Activated naive CD8-positive, alpha-beta T cell (primary cell): ENCODE measurements at regions not wholly inside any gene's neighbourhood (a gene's known extent, or its start where the extent isn't known, plus 50 kb on each side); places are given as distances from the start of the nearest gene placed in this dataset.

Source experiments
- H3K27ac Mint-ChIP-seq: one replicate; pipeline ENCODE4 v1.8.0; 2021; ENCODE audit warnings: mixed read lengths
- H3K27me3 Mint-ChIP-seq: one replicate; pipeline ENCODE4 v1.8.0; 2021; ENCODE audit warnings: mixed read lengths
- H3K36me3 Mint-ChIP-seq: one replicate; pipeline ENCODE4 v1.8.0; 2021; ENCODE audit warnings: mixed read lengths
- H3K4me1 Mint-ChIP-seq: one replicate; pipeline ENCODE4 v1.8.0; 2021; ENCODE audit warnings: low read depth, mixed read lengths
- H3K4me3 Mint-ChIP-seq: one replicate; pipeline ENCODE4 v1.8.0; 2021; ENCODE audit warnings: mild to moderate bottlenecking, mixed read lengths
- H3K9me3 Mint-ChIP-seq: one replicate; pipeline ENCODE4 v1.8.0; 2021; ENCODE audit warnings: low read depth, mixed read lengths

DNA sequence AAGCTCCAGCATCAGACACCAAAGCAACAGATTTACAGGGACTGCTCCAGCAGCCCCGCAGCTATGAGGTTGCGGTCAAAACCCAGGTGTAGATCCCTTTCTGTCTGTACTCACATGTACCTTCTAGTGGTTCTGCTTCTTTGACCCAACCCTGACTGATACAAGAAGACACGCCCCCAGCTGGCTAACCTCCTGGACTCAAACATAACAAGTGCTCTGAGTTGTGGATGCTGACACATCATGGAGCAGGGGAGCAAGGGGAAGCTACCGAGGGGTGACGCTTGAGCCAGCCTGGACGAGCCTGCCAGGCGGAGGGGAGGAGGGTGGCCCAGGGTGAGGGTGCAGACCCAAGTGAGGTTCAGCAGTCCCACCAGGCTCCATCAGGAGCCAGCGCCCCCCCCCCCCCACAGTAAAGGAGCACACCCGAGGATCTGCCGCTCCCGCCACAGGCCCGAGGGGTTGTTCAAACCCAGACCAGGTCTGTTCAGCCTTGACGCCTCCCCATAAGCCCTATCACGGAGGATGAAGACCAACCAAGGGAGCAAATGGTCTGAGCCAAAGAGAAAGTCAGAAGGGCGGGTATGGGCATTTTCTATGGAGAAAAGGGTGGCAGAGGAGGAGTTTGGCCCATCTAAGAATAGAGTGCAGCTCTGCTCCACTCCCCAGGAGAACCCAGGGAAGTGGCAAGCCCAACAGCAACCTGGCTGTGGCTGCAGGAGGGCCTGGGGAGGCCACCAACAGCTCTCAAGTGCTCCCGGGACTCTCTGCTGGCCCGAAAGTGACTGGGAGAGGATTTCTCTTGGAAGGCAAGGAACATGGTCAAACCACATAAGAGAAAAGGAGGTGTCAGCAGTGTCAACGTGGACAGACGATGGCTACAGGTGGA lies 229.4 kb downstream of the BCL11B start:
- Mint-ChIP-seq H3K4me1 (peaks cover 12% of the 10 kb centered on the region), H3K27me3 (no peaks in the 10 kb centered on the region), H3K27ac (no peak overlapping the region), H3K36me3 (peaks cover 2% of the 10 kb centered on the region), H3K4me3 (no peak overlapping the region), H3K9me3 (no peaks in the 10 kb centered on the region)

DNA sequence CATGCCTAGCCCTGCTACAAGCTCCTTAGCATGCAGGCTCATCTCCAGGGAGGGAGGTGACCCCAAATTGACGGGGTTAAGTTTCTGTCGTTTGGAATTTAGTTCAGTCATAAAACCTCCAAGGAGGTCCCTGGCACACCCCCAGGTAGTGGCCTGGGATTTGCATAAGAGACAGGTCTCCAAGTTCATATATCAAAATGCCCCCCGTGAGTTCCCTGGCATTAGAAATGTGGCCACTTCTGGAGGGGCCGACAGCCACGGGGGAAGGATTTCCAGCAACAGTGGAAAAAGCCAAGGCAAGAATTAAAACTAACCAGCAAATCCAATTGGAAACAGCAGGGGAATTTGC lies 228.8 kb downstream of the BCL11B start:
- Mint-ChIP-seq H3K4me1 (peaks cover 18% of the 10 kb centered on the region), H3K9me3 (no peaks in the 10 kb centered on the region), H3K27me3 (no peaks in the 10 kb centered on the region), H3K4me3 (no peak overlapping the region), H3K27ac (no peak overlapping the region), H3K36me3 (peaks cover 2% of the 10 kb centered on the region)

DNA sequence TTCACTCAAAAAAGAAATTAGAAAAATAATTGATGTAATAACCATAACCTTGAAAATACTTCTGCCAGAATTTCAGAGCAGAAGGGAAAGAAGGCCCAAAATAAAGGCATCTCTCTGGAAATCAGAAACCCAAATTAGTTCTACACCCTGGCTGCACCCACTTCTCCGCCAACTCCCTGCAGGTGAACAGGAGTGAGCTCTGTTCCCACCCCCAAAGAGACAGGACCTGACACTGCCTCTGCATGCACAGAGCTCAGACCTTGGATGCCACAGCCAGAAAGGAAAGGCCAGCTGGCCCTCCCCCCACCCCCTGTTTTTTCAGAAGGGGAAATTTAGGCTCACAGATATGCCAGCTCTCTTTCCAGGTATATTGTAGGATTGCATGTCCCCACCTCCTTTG lies 228.2 kb downstream of the BCL11B start:
- Mint-ChIP-seq H3K9me3 (no peaks in the 10 kb centered on the region), H3K4me1 (peaks cover 22% of the 10 kb centered on the region), H3K27me3 (no peaks in the 10 kb centered on the region), H3K27ac (no peak overlapping the region), H3K4me3 (no peak overlapping the region), H3K36me3 (peaks cover 2% of the 10 kb centered on the region)

DNA sequence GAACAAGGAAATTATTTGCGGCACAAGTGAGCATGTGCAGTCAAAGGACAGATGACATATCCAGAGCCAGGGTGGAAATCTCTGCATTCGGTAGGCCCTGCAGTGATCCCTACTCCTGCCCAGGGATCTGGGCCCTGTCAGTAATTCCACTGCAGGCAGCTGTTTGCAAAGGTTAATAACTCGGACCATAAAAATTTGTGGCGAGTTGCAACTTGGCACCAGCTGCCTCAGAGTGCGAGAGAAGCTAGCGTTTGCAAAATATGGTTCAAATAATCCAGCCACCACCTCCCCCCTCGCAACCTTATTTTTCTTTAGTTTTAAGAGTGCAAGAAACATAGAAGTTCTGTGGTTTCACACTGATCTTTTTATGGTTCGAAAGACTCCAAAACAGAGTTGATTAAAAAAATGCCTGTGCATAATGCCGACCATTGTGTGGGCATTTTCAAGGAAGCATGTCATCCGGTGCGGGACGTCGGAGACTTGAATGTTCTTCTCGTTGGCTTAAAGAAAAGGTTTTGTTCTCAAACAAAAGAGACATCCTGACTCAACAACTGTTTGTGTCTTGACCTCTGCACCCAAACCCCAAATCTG lies 224.5 kb downstream of the BCL11B start:
- Mint-ChIP-seq H3K27ac (peak overlapping the region; percentile 3), H3K36me3 (peaks cover 9% of the 10 kb centered on the region), H3K9me3 (peaks cover 11% of the 10 kb centered on the region), H3K4me3 (no peak overlapping the region), H3K27me3 (no peaks in the 10 kb centered on the region), H3K4me1 (peaks cover 44% of the 10 kb centered on the region)

DNA sequence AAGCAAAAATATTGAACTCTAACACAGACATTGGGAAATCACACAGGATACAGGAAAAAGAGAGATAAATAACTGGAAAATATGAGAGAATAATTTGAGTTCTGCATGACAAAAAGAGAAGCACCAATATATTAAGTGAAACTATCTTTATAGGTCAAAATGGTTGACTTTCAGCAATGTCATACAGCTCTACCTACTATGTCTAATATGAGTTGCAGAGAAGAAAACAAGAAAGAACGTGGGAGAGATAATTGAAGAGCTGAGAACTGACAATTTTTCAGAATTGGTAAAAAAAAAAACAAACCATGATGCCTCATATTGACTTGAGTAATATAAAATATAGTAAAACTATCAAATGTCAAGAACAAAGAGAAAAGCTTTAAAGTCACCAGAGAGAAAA lies 221.7 kb downstream of the BCL11B start:
- Mint-ChIP-seq H3K9me3 (peaks cover 17% of the 10 kb centered on the region), H3K4me3 (no peak overlapping the region), H3K36me3 (peaks cover 16% of the 10 kb centered on the region), H3K4me1 (peaks cover 47% of the 10 kb centered on the region), H3K27me3 (no peaks in the 10 kb centered on the region), H3K27ac (peak overlapping the region; percentile 64)

DNA sequence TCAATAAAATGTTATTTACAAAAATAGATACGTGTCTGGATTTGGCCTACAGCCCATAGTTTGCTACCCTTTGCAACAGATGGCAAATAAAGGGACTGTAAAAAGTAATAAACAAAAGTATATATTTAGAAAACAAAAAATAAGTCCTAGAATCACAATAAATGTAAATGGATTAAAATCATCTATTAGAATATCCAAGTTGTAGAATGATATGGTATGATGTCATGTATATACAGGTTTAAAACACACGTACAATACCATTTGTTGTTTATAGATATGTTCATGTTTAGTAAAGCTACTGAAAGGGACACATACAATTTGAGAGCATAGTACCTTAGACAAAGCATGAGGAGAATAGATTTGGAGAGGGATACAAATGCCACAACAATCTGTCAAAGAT lies 219.5 kb downstream of the BCL11B start:
- H3K4me3 Mint-ChIP-seq: no peak overlapping the region
- H3K4me1 Mint-ChIP-seq: peaks cover 56% of the 10 kb centered on the region
- no peaks in the 10 kb centered on the region for H3K27me3 Mint-ChIP-seq
- peaks cover 17% of the 10 kb centered on the region for H3K9me3 Mint-ChIP-seq
- no peak overlapping the region for H3K27ac Mint-ChIP-seq
- peaks cover 16% of the 10 kb centered on the region for H3K36me3 Mint-ChIP-seq

DNA sequence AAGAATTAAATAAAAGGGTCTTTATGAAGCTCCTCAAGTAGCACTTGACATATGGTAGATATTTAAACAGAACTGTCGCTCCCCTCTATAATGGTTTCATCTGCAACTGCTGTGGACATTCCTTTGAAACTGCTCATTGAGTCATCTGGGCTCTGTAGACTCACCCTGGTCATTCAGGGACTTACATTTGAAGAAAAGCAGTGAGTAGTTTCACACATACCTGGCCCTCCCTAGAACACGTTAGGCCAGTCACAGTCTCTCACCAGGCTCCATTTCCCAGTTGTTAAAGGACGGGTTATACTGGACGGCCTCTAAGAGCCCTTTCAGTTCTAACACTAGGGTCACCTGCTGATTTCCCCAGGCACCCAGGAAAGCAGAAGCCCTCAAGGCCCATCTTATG lies 217.0 kb downstream of the BCL11B start:
- H3K9me3 Mint-ChIP-seq: peaks cover 17% of the 10 kb centered on the region
- peaks cover 16% of the 10 kb centered on the region for H3K36me3 Mint-ChIP-seq
- H3K27me3 Mint-ChIP-seq: no peaks in the 10 kb centered on the region
- no peak overlapping the region for H3K27ac Mint-ChIP-seq
- no peak overlapping the region for H3K4me3 Mint-ChIP-seq
- peaks cover 33% of the 10 kb centered on the region for H3K4me1 Mint-ChIP-seq

DNA sequence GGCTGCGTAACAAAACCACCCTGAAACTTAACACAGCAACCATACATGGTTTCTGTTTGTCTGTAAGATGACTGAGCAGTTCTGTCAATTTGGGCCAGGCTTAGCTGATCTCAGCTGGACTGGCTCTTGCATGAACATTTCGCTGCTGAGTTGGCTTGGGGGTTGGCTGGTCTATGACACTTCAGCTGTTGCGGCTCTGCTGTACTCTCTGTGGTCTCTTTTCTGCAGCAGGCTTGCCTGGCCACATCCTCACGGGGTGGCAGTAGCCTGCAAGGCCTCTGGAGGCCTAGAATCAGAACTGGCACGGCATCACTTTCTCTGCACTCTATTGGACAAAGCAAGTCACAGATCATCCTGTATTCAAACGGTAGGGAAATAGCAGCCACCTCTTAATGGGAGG lies 216.2 kb downstream of the BCL11B start:
- Mint-ChIP-seq H3K36me3 (peaks cover 16% of the 10 kb centered on the region), H3K27ac (peak overlapping the region; percentile 55), H3K4me1 (peaks cover 25% of the 10 kb centered on the region), H3K9me3 (peaks cover 17% of the 10 kb centered on the region), H3K4me3 (peak overlapping the region; percentile 7), H3K27me3 (no peaks in the 10 kb centered on the region)

DNA sequence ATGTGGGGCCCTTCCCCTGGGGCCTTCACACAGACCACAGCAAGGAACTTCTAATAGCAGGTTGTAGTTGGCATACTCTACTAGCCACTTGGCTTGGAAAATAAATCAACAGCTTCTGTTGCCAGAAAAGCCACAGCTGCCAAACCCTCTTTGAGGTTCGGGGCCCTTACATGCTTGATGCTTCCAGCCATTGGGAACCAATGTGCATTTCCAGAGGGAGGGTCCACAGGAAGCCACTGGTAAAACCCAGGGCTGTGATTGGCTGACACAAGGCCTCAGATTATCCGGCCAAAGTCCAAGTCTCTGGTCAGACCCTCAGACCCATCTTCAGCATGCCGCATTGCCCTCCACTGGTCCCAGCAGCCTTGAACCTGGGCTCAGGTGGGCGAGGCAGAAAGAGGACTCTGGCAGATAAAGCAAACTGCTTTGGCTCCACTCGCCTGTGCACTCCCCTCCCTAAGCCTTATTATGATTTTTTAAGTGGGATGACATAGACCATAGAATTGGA lies 214.4 kb downstream of the BCL11B start:
- peaks cover 23% of the 10 kb centered on the region for H3K4me1 Mint-ChIP-seq
- no peaks in the 10 kb centered on the region for H3K27me3 Mint-ChIP-seq
- H3K9me3 Mint-ChIP-seq: peaks cover 5% of the 10 kb centered on the region
- H3K27ac Mint-ChIP-seq: no peak overlapping the region
- H3K4me3 Mint-ChIP-seq: no peak overlapping the region
- peaks cover 9% of the 10 kb centered on the region for H3K36me3 Mint-ChIP-seq

DNA sequence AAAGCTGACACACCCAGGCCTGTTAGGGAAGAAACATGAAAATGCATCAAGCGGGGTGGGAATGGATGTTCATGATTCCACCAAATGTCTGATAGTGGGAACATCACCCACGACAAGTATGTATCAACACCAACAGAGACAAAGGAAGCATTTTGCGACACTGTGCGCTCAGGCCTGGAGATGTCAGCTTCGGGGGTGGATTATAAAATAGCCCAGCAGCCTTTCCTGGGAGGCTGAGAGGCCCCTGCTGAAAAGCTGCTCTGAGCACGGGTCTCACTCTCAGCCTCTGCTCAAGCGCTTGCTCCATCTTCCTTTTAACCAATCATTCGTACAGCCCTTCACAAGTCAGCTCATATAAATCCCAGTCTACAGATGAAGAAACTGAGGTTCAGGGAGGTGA lies 213.5 kb downstream of the BCL11B start:
- peaks cover 5% of the 10 kb centered on the region for H3K36me3 Mint-ChIP-seq
- H3K4me1 Mint-ChIP-seq: peaks cover 26% of the 10 kb centered on the region
- no peak overlapping the region for H3K27ac Mint-ChIP-seq
- no peaks in the 10 kb centered on the region for H3K27me3 Mint-ChIP-seq
- no peaks in the 10 kb centered on the region for H3K9me3 Mint-ChIP-seq
- H3K4me3 Mint-ChIP-seq: no peak overlapping the region

DNA sequence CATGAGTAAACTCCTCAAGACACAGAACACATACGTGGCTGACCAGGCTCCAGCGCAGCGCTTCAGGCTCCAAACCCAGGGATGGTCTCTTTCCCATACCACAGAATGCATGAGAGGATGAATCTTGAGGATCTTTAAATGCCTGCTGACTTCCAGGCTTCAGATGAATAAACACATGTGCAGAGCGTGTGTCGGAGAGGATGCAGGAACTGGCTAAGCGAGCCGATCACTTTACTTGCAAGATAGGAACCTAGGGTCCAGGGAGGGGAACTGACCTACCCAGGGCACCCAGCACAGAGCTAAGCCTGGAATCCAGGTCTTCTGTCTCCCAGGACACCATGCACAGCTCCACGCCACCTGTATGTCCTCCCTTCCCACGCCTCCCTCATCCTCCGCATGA lies 209.8 kb downstream of the BCL11B start:
- H3K4me1 Mint-ChIP-seq: peaks cover 14% of the 10 kb centered on the region
- no peak overlapping the region for H3K4me3 Mint-ChIP-seq
- no peak overlapping the region for H3K27ac Mint-ChIP-seq
- H3K27me3 Mint-ChIP-seq: no peaks in the 10 kb centered on the region
- peaks cover 2% of the 10 kb centered on the region for H3K36me3 Mint-ChIP-seq
- no peaks in the 10 kb centered on the region for H3K9me3 Mint-ChIP-seq

DNA sequence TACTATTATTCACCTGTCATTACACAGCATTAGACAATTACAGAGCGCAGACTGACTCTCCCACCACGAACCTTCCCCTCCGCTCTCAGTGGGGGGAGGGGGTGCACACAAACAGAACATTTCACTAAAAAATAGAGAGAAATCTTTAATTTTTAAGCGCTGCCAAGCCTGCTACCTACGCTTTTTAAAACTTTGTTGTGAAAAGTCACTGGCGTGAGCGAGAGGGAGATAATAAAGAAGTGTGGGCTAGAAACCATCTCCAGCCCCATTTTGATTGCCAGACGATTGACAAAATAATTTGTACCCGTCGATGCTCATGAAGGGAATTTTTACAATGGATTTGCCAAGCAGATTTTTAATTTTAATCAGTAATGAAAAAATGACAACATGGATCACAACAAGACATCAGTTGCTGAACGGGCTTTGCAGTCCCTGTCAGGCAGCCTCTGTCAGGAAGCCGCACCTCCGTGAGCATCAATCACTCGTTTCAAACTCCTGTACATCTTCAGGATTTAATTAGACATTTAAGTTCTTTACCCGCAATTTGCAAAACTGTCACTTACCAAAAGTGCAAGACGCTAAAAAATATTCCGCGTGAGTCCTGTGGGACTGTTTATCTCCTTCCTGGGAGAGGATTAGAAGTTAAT lies 209.1 kb downstream of the BCL11B start:
- Mint-ChIP-seq H3K27me3 (no peaks in the 10 kb centered on the region), H3K9me3 (no peaks in the 10 kb centered on the region), H3K4me3 (no peak overlapping the region), H3K36me3 (peaks cover 2% of the 10 kb centered on the region), H3K27ac (no peak overlapping the region), H3K4me1 (peaks cover 14% of the 10 kb centered on the region)

DNA sequence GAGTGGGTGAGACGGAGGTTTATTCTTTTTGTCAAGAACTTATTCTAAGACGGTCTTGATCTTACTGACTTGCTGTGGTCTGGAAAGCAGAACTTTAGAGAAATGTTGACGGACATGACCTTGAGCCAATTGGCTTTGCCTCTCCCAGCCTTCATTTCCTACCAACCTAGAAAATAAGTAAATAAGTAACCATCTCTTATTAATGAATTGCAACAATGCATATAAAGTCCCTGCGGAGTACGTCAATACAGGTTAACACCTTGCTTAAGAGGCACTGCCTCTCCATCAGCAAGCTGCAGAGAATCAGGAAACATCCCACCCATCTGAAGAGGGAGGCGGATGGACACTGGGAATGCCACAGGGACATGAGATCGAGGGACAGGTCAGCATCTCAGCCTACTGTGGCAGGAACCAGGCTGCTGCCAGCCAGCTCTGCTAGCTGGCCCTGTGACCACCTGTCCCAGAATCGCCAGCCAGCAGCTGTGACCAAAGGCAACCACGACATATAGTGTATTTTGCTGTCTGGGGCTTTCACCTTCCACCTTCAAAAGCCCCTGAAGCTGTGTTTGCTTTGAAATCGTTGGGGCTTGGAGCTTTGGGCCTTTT lies 208.3 kb downstream of the BCL11B start:
- Mint-ChIP-seq H3K36me3 (peaks cover 2% of the 10 kb centered on the region), H3K4me1 (peaks cover 14% of the 10 kb centered on the region), H3K27ac (no peak overlapping the region), H3K9me3 (no peaks in the 10 kb centered on the region), H3K4me3 (no peak overlapping the region), H3K27me3 (no peaks in the 10 kb centered on the region)

DNA sequence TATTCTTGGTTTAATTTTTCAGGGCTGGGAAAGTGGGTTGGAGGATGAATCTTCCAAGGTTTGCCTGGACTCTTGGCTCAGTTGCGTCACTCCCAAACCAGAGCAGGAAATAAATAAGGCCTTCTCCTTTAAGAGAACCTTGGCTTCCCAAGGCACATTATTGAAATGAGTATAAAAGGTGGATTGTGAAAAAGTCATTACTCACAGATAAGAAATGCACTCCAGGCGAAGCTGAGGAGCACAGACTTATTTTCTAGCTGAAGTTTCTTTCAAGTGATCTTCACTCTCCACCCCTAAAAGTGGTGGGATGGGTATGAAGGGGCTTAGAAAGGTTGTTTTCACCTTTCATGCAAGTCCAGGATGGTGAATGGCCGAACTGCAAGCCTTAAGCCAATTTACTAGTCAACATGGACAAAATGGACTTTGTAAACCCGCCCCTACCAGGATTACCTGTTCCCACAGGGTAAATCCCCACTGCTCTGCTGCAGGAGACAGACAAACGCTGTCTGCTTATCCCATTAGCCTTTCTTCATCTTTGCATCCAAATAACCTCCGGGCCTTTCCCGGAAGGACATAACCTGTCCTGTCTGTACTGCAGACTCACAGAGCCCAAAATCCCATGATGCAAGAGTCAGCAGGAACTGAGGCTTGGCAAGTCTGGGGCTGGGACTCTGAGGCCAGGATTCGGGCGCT lies 207.6 kb downstream of the BCL11B start:
- H3K4me3 Mint-ChIP-seq: no peak overlapping the region
- no peak overlapping the region for H3K27ac Mint-ChIP-seq
- H3K27me3 Mint-ChIP-seq: no peaks in the 10 kb centered on the region
- peaks cover 14% of the 10 kb centered on the region for H3K4me1 Mint-ChIP-seq
- H3K36me3 Mint-ChIP-seq: peaks cover 2% of the 10 kb centered on the region
- no peaks in the 10 kb centered on the region for H3K9me3 Mint-ChIP-seq
